K562 (cell line): ENCODE measurements at regions not wholly inside any gene's neighbourhood (a gene's known extent, or its start where the extent isn't known, plus 50 kb on each side); places are given as distances from the start of the nearest gene placed in this dataset.

Experiments
- ATAC-seq: fragments of 200-7000 bp; cut with Tn5 transposase; 3 replicates; pipeline ENCODE4 v1.9.1; 2020; ENCODE audit warnings: moderate library complexity
- BruUV-seq: library from RNA; stranded (reverse); fragments of 400-500 nt; replicated peaks from 2 replicates; lab custom pipeline; 2021; lab: Mats Ljungman, UMichigan
- CTCF ChIA-PET: fragments of 300-600 bp; formaldehyde crosslinking; extraction: SDS; loops from one replicate; lab custom pipeline; 2021; ENCODE audit warnings: low intra/inter-chr PET ratio; lab: Yijun Ruan, JAX
- POLR2A ChIA-PET: fragments of 300-600, 350-650 bp; sonication (Branson Sonifier 250); formaldehyde crosslinking; extraction: SDS; loops from one replicate; lab custom pipeline; 2021; ENCODE audit warnings: antibody characterized with exemption, inconsistent platforms; lab: Yijun Ruan, JAX
- DNase-seq, 4 experiments: peaks; one replicate each; pipeline versions ENCODE4 v3.0.0 to v3.0.0-alpha.2; 2011 to 2018; ENCODE audit warnings: low spot score in 3 of 4, mixed read lengths in 3 of 4; ENCODE audit errors: extremely low read depth in 1 of 4
- FAIRE-seq: peaks from 2 replicates; lab custom pipeline; 2011; peaks lifted over from hg19 to GRCh38; lab: Jason Lieb, UNC
- H2AFZ ChIP-seq: 2 replicates; pipeline ENCODE4 v1.6.0; 2011; ENCODE audit warnings: low read depth, low read length, control low read depth, inconsistent platforms
- H3K27ac ChIP-seq: fragments of 200-600 bp; 3 replicates; pipeline ENCODE4 v1.8.0; 2011; ENCODE audit warnings: low read depth, mild to moderate bottlenecking, control low read depth, inconsistent platforms, low read length, moderate library complexity, mixed read lengths; ENCODE audit errors: extremely low read depth
- H3K27me3 ChIP-seq, 2 experiments: fragments of 300-600 bp in 1 of 2; 2 replicates in 1 of 2; 3 replicates in 1 of 2; pipeline versions ENCODE4 v1.6.0 to v1.8.0; 2011; ENCODE audit warnings: inconsistent platforms in 2 of 2, low read length in 2 of 2, mild to moderate bottlenecking in 1 of 2, mixed read lengths in 1 of 2, moderate library complexity in 1 of 2; ENCODE audit not compliant: control insufficient read depth in 2 of 2, insufficient read depth in 2 of 2
- H3K36me3 ChIP-seq: fragments of 300-600 bp; 3 replicates; pipeline ENCODE4 v1.8.0; 2011; ENCODE audit warnings: mild to moderate bottlenecking, low read length, inconsistent platforms; ENCODE audit not compliant: control insufficient read depth, insufficient read depth
- H3K4me1 ChIP-seq, 2 experiments: fragments of 200-600 bp in 1 of 2; replicated peaks in 1 of 2; 2 replicates in 1 of 2; 3 replicates in 1 of 2; pipeline versions ENCODE4 v1.5.1 to v1.8.0; 2011; ENCODE audit warnings: inconsistent platforms in 2 of 2, low read length in 2 of 2, mild to moderate bottlenecking in 1 of 2, mixed read lengths in 1 of 2, moderate library complexity in 1 of 2; ENCODE audit not compliant: control insufficient read depth in 2 of 2, insufficient read depth in 2 of 2
- H3K4me2 ChIP-seq: 2 replicates; pipeline ENCODE4 v1.6.1; 2011; ENCODE audit warnings: low read length, control low read depth, inconsistent platforms, mixed read lengths; ENCODE audit not compliant: insufficient read depth
- H3K4me3 ChIP-seq: fragments of 200-600 bp; sonication (generic), shearing (Covaris generic); 2 replicates; pipeline ENCODE4 v1.5.1; 2016; ENCODE audit warnings: control low read depth, inconsistent platforms
- H3K79me2 ChIP-seq: fragments of 200-600 bp; 3 replicates; pipeline ENCODE4 v1.8.0; 2011; ENCODE audit warnings: low read length, inconsistent platforms; ENCODE audit not compliant: control insufficient read depth, insufficient read depth
- H3K9ac ChIP-seq, 2 experiments: 2 replicates each; pipeline versions ENCODE4 v1.6.0 to v1.6.1; 2011; ENCODE audit warnings: low read depth in 2 of 2, low read length in 2 of 2, control low read depth in 1 of 2, inconsistent platforms in 1 of 2, mild to moderate bottlenecking in 1 of 2, mixed read lengths in 1 of 2; ENCODE audit not compliant: insufficient read depth in 1 of 2
- H3K9me1 ChIP-seq: one replicate; pipeline ENCODE4 v1.6.0; 2011; ENCODE audit warnings: inconsistent platforms, mild to moderate bottlenecking, low read length, moderate library complexity; ENCODE audit not compliant: control insufficient read depth, insufficient read depth
- H3K9me3 ChIP-seq: replicated peaks from 2 replicates; pipeline ENCODE4 v1.5.1; 2011; ENCODE audit warnings: low read depth, low read length, inconsistent platforms; ENCODE audit not compliant: control insufficient read depth, insufficient read depth
- H4K20me1 ChIP-seq: replicated peaks from 2 replicates; pipeline ENCODE4 v1.6.1; 2011; ENCODE audit warnings: low read length, inconsistent platforms, mixed read lengths; ENCODE audit not compliant: control insufficient read depth, insufficient read depth
- BRD9 ChIP-seq: fragments of 450-650 bp; IDR thresholded peaks from 2 replicates; pipeline ENCODE4 v1.6.1; 2018; ENCODE audit warnings: low read depth; ENCODE audit not compliant: partially characterized antibody
- CREM ChIP-seq: IDR thresholded peaks from 2 replicates; pipeline ENCODE4 v1.6.1; 2014; ENCODE audit warnings: antibody characterized with exemption, low read depth
- ELK1 ChIP-seq: sonication (generic); formaldehyde crosslinking; IDR thresholded peaks from 2 replicates; pipeline ENCODE4 v1.8.1; 2022; ENCODE audit warnings: missing genetic modification reagents
- FOXA3 ChIP-seq, 2 experiments: fragments of 450-650 bp in 1 of 2; sonication (generic) in 1 of 2; formaldehyde crosslinking; IDR thresholded peaks in 1 of 2; conservative IDR thresholded peaks in 1 of 2; 2 replicates each; pipeline versions ENCODE4 v1.4.0 to v1.8.0; 2020 to 2022; ENCODE audit warnings: mild to moderate bottlenecking in 2 of 2, missing genetic modification reagents in 1 of 2
- FUS ChIP-seq: fragments of 200-400 bp; formaldehyde crosslinking; optimal IDR thresholded peaks from 2 replicates; pipeline ENCODE3; 2017; ENCODE audit warnings: low read depth, low read length
- KDM5B ChIP-seq: fragments of 200-600 bp; sonication (generic); IDR thresholded peaks from 2 replicates; pipeline ENCODE4 v1.6.1; 2012; ENCODE audit warnings: low read depth, mild to moderate bottlenecking, moderate library complexity, low read length, control low read depth, inconsistent platforms; ENCODE audit not compliant: insufficient replicate concordance
- NFIX ChIP-seq: fragments of 250-450 bp; sonication (Bioruptor Pico); IDR thresholded peaks from 2 replicates; pipeline ENCODE4 v1.4.0; 2020; ENCODE audit warnings: low read depth, mild to moderate bottlenecking, moderate library complexity
- PHTF2 ChIP-seq: fragments of 250-450 bp; sonication (Bioruptor Pico); IDR thresholded peaks from 2 replicates; pipeline ENCODE4 v1.5.0; 2021; ENCODE audit warnings: mild to moderate bottlenecking
- PRPF4 ChIP-seq: fragments of 200-400 bp; formaldehyde crosslinking; IDR thresholded peaks from one replicate; pipeline ENCODE4 v1.6.1; 2017; ENCODE audit warnings: low read length, low read depth, mild to moderate bottlenecking; ENCODE audit not compliant: insufficient read depth, poor library complexity, severe bottlenecking
- RNF2 ChIP-seq: sonication (generic); IDR thresholded peaks from 2 replicates; pipeline ENCODE4 v1.6.1; 2016
- SIN3A ChIP-seq, 2 experiments: fragments of 150-350 bp in 1 of 2; IDR thresholded peaks; 2 replicates each; pipeline ENCODE4 v1.6.1; 2011 to 2016; ENCODE audit warnings: borderline replicate concordance in 2 of 2, low read depth in 2 of 2, low read length in 2 of 2, mild to moderate bottlenecking in 2 of 2, moderate library complexity in 2 of 2; ENCODE audit not compliant: control insufficient read depth in 1 of 2
- ZBTB33 ChIP-seq: sonication (generic); formaldehyde crosslinking; IDR thresholded peaks from 2 replicates; pipeline ENCODE4 v1.8.1; 2023; ENCODE audit warnings: mild to moderate bottlenecking, missing genetic modification reagents
- ZNF76 ChIP-seq: fragments of 250-450 bp; sonication (Bioruptor Pico); IDR thresholded peaks from 2 replicates; pipeline ENCODE4 v1.4.0; 2020; ENCODE audit warnings: mild to moderate bottlenecking, moderate library complexity, borderline replicate concordance
- WGBS: fragments of 100-300 bp; shearing (Covaris generic); methylation state at CpG from one replicate; pipeline ENCODE4 v1.1.6; 2016; ENCODE audit warnings: low coverage, mixed read lengths; ENCODE audit not compliant: insufficient coverage; ENCODE audit errors: missing lambda C conversion rate; 5-methylcytosine and 5-hydroxymethylcytosine counted together
- in situ Hi-C: fragments of 300-500 bp; cut with MboI; formaldehyde crosslinking; loops from 4 replicates; pipeline ENCODE4 v1.15.0; 2018; ENCODE audit warnings: inconsistent platforms, mixed read lengths
- intact Hi-C: fragments of 100-400 bp; cut with micrococcal nuclease; formaldehyde crosslinking; loops from 2 replicates; pipeline ENCODE4 v1.14.2; 2022

GRCh38 chr13:111919286-111919685 is 147.7 kb upstream of the SOX1 start (continued):
- TF ChIP-seq SIN3A (IDR thresholded peaks at IDR 0.05; ENCODE audit: borderline replicate concordance in 2 of 2, control insufficient read depth in 1 of 2, low read depth in 2 of 2, low read length in 2 of 2) (no peak), FUS (no peak), BRD9 (no peak), CREM (no peak), KDM5B (no peak)
- TF ChIP-seq, all 486 proteins: peak for 0

- POLR2A ChIA-PET: no interaction called here
- H3K79me2 ChIP-seq: no peaks in the 10 kb centered on the region
- H3K4me2 ChIP-seq: no peak overlapping the region
- no TSS peak for BruUV-seq
- H3K27me3 ChIP-seq: peaks cover 2 to 22% of the 10 kb centered on the region in 2 experiments; a peak in 2 of 5 replicates
- DNase-seq (no peak), FAIRE-seq (no peak), ATAC-seq (no peak)
- H3K27ac ChIP-seq: no peak overlapping the region
- CTCF ChIA-PET: no interaction called here
- no peak for TF ChIP-seq PRPF4
- no peak for TF ChIP-seq FOXA3 (CRISPR knock-in tag; conservative IDR thresholded peaks at IDR 0.05 in 1 of 2, IDR thresholded peaks at IDR 0.05 in 1 of 2)
- TF ChIP-seq ELK1 (CRISPR knock-in tag): no peak
- no peak for TF ChIP-seq NFIX (CRISPR knock-in tag)
- no peak for TF ChIP-seq ZNF76 (CRISPR knock-in tag)
- TF ChIP-seq ZBTB33 (CRISPR knock-in tag): no peak
- no peak for TF ChIP-seq RNF2
- no peak for TF ChIP-seq PHTF2
- intact Hi-C loops: no loop called here
- no peak overlapping the region for H2AFZ ChIP-seq
- no peaks in the 10 kb centered on the region for H3K9me1 ChIP-seq
- H3K9ac ChIP-seq: no peak overlapping the region
- H3K36me3 ChIP-seq: no peaks in the 10 kb centered on the region
- no peaks in the 10 kb centered on the region for H4K20me1 ChIP-seq
- 0% methylated on average over 7 of the region's 13 CpGs for WGBS
- no peaks in the 10 kb centered on the region for H3K9me3 ChIP-seq
- no peak overlapping the region for H3K4me3 ChIP-seq
- in situ Hi-C loops: no loop called here
- no peaks in the 10 kb centered on the region for H3K4me1 ChIP-seq
Measured at GRCh38 chr13:111919849-111920248, 147.1 kb upstream of the SOX1 start.
